Bronchial epithelial cell (primary cell): ENCODE measurements at regions not wholly inside any gene's neighbourhood (a gene's known extent, or its start where the extent isn't known, plus 50 kb on each side); places are given as distances from the start of the nearest gene placed in this dataset.
A peak's percentile ranks its signal among the peaks of the same experiment; 100 is the strongest.
"Not testable (repeated sequence)": the region's sequence is repeated elsewhere in the genome, so short reads cannot be mapped to it uniquely, and the experiment has no call there.

Experiments used
- DNase-seq: peaks from one replicate; pipeline ENCODE4 v3.0.0-alpha.2; 2010; ENCODE audit warnings: low read depth
- FAIRE-seq: peaks from 2 replicates; lab custom pipeline; 2011; peaks lifted over from hg19 to GRCh38; lab: Jason Lieb, UNC
- H3K27me3 ChIP-seq: 2 replicates; pipeline ENCODE4 v1.5.1; 2011; ENCODE audit warnings: low read length; ENCODE audit not compliant: control insufficient read depth, insufficient read depth
- H3K36me3 ChIP-seq: 2 replicates; pipeline ENCODE4 v1.5.1; 2011; ENCODE audit warnings: low read length; ENCODE audit not compliant: control insufficient read depth, insufficient read depth
- H3K4me3 ChIP-seq: 2 replicates; pipeline ENCODE4 v1.5.1; 2011; ENCODE audit warnings: mild to moderate bottlenecking, low read depth, low read length, control low read depth
- TF ChIP-seq, protein P1 (sequence below): IDR thresholded peaks from 2 replicates; pipeline ENCODE4 v1.5.1; 2011; ENCODE audit warnings: mild to moderate bottlenecking, moderate library complexity, low read length, control low read depth, inconsistent platforms; ENCODE audit not compliant: insufficient read depth, severe bottlenecking

DNA sequence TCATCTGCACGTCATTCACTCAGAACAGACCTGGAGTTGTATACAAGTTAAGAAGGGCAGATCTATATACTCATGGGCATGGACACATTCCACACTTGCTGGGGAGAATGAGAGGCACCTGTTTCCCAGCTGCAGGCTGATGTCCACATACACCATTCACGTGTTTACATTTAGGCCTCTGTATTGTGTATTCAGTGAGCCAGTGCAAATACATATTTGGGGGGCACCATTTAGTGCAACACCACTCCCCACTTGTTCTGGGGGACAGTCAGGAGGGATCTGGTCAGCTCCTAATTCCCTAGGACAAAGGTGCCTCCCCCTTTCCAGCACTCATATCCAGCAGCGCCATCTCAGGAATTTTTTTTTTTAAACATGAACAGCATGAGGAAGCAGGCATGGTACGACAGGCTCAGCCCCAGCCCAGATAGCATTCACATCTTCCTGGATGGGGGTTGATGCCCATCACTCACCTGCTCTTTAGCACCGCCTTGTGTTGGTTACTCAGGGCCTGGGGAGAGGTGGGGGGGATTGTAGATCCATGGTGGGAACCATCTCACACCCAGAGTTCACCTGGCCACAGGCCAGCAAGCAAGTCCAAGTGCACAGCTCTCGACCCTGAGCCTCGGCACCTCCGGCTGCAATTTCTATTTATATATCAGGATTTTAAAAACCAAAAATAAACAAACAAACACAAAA lies 56.9 kb upstream of the ZNF254 start:
- Histone ChIP-seq H3K36me3 (no peaks in the 10 kb centered on the region), H3K4me3 (no peak overlapping the region), H3K27me3 (no peaks in the 10 kb centered on the region)
- FAIRE-seq = no peak
- TF ChIP-seq, protein P1, sequence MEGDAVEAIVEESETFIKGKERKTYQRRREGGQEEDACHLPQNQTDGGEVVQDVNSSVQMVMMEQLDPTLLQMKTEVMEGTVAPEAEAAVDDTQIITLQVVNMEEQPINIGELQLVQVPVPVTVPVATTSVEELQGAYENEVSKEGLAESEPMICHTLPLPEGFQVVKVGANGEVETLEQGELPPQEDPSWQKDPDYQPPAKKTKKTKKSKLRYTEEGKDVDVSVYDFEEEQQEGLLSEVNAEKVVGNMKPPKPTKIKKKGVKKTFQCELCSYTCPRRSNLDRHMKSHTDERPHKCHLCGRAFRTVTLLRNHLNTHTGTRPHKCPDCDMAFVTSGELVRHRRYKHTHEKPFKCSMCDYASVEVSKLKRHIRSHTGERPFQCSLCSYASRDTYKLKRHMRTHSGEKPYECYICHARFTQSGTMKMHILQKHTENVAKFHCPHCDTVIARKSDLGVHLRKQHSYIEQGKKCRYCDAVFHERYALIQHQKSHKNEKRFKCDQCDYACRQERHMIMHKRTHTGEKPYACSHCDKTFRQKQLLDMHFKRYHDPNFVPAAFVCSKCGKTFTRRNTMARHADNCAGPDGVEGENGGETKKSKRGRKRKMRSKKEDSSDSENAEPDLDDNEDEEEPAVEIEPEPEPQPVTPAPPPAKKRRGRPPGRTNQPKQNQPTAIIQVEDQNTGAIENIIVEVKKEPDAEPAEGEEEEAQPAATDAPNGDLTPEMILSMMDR = no peak
- no peak for DNase-seq

DNA sequence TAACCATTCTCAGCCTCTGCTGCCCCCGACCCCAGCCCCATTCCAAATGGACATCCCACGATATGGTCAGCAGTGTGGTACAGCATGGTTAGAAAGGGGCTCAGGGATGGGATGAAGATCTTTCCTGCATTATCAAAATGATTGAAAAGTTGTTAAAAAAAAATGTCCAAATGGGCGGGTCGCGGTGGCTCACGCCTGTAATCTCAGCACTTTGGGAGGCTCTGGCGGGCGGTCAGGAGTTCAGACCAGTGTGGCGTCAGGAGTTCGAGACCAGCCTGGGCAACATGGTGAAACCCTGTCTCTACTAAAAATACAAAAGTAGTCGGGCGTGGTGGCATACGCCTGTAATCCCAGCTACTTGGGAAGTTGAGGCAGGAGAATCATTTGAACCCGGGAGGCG lies 54.3 kb upstream of the ZNF254 start:
- Histone ChIP-seq H3K4me3 (no peak overlapping the region), H3K27me3 (no peaks in the 10 kb centered on the region), H3K36me3 (peaks cover 2% of the 10 kb centered on the region)
- DNase-seq = no peak
- no peak for FAIRE-seq
- TF ChIP-seq, protein P1 = no peak

DNA sequence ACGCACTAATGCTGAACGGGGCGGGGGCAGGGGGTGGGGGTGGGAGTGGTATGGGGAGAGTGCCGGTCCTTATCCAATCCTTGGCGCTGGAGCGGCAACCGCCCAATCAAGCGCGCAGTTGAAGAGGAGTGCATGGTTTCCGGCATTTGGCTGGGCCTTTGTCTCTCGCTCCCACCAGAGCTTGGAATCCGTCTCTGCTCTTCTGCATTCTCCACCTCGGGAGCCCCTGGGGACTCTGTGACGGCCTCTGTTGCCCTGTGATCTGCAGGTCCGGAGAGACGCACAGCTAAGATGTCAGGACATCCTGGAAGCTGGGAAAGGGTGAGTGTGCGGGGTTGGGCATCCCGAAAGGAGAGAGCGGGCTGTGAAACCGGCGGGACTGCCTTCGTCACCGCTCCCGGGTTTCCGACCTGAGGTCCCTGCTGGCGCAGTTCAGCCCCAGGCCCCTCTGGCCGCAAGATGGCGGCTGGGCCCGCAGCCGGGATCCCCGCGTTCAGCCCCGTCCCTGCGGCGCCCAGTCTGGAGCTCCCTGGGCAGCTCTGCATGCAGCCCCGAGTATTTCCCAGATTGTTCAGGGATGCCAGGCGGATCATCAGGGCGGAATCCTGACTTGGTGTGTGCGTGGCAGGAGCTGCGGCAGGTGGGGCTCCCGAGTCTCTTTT lies 53.6 kb upstream of the ZNF254 start:
- FAIRE-seq (no peak), DNase-seq (peak; percentile 77)
- TF ChIP-seq, protein P1 = peak; percentile 26

DNA sequence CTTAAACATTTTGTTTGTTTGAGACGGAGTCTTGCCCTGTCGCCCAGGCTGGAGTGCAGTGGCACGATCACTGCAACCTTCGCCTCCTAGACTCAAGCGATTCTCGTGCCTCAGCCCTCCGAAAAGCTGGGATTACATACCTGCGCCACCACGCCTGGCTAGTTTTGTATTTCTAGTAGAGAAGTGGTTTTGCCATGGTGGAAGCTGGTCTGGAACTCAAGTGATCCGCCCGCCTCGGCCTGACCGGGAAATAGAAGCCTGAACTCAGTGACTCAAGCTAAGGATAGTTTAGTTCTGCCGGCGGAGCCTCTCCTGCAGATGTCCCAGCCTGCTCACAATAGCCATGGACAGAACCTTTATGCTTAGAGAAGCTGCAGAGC lies 53.0 kb upstream of the ZNF254 start:
- FAIRE-seq (no peak), DNase-seq (peak; percentile 62)
- H3K36me3 ChIP-seq = peaks cover 2% of the 10 kb centered on the region
- peak overlapping the region; percentile 53 for H3K4me3 ChIP-seq
- TF ChIP-seq, protein P1 = no peak
- H3K27me3 ChIP-seq = no peaks in the 10 kb centered on the region

More for the DNA sequence above, 53.6 kb upstream of the ZNF254 start:
- Histone ChIP-seq H3K36me3 (peaks cover 2% of the 10 kb centered on the region), H3K4me3 (peak overlapping the region; percentile 53), H3K27me3 (no peaks in the 10 kb centered on the region)

DNA sequence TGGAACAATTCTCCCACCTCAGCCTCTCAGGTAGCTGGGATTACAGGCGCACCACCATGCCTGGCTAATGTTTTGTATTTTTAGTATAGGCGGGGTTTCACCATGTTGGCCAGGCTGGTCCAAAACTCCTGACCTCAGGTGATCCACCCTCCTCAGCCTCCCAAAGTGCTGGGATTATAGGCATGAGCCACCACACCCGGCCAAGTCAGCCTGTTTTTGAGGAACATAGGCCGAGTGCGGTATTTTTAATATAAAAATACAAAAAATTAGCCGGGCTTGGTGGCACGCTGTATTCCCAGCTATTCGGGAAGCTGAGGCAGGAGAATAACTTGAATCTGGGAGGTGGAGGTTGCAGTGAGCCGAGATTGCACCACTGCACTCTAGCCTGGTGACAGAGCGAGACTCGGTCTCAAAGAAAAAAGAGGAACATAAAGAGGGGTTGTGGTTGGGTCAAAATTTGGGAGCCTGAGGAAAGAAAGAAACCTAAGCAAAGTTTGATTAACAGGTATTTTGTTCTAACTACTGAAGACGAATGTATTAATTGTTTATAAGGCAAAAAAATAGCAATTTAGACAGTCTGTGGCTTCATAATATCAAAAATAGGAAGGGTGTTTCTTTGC lies 51.6 kb upstream of the ZNF254 start:
- not testable (repeated sequence) for FAIRE-seq, DNase-seq, H3K36me3 ChIP-seq, H3K4me3 ChIP-seq, H3K27me3 ChIP-seq
